ENCODE measurements at regions not wholly inside any gene's neighbourhood (a gene's known extent, or its start where the extent isn't known, plus 50 kb on each side); places are given as distances from the start of the nearest gene placed in this dataset.

DNA sequence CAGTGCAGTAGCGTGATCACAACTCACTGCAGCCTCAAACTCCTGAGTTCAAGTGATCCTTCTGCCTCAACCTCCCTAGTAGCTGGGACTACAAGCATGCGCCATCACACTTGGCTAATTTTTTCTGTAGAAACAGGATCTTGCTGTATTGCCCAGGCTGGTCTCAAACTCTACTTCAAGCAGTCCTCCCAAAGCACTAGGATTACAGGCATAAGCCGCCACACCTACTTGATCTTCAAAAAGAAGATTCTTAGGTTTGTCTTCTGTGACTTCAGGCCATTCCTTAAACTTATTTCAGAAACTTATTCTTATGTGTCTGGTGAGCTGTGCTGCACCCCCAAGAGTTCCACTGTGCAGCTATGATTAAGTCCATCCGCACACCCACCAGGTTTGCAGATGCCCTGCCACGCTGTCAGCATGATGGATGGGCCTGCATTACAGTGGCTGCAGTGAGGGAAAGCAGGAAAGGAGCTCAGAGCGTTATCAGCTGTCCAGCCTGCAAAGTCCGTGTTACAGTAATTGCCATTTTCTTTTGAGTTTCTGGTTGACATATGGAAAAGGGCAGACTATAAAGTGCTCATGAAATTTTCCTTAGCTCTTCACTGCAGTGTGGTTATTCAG, 146.6 kb downstream of the AASDH start:
- in situ Hi-C loops (cut with HindIII; ENCODE audit: low pct_ligation_motif_present, low sequenced_read_pairs): no loop called here
- no peak for DNase-seq
- Histone ChIP-seq H3K27me3 (replicated peaks) (no peaks in the 10 kb centered on the region), H3K4me3 (ENCODE audit: low read depth, low read length) (no peak overlapping the region), H3K36me3 (replicated peaks) (no peaks in the 10 kb centered on the region), H3K27ac (no peak overlapping the region)
- TF ChIP-seq CTCF (IDR thresholded peaks at IDR 0.05; ENCODE audit: low read depth, low read length, missing control alignments): no peak

DNA sequence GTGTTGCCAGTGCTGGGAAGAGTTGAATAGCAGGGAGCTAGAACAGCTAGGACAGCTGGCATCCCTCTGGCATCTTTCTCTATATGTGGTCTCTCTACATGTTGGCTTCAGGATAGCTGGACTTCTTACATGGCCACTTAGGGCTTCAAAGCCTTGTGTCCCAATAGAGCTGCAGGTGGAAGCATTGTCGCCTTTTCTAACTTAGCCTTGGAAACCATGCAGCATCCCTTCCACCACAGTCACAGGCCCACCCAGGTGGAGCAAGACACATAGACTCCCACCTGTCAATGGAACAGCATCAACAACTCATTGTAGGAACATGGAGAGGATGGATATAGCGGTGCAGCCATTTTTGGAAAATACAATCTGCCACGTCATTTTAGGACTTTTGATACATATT, 149.0 kb downstream of the AASDH start:
- no peaks in the 10 kb centered on the region for H3K36me3 ChIP-seq (replicated peaks)
- no peak for DNase-seq
- in situ Hi-C loops (cut with HindIII; ENCODE audit: low pct_ligation_motif_present, low sequenced_read_pairs): no loop called here
- no peak overlapping the region for H3K4me3 ChIP-seq (ENCODE audit: low read depth, low read length)
- no peak overlapping the region for H3K27ac ChIP-seq
- TF ChIP-seq CTCF (IDR thresholded peaks at IDR 0.05; ENCODE audit: low read depth, low read length, missing control alignments): no peak
- H3K27me3 ChIP-seq (replicated peaks): no peaks in the 10 kb centered on the region

- H3K27me3 ChIP-seq (replicated peaks): no peaks in the 10 kb centered on the region
- in situ Hi-C loops (cut with HindIII; ENCODE audit: low pct_ligation_motif_present, low sequenced_read_pairs): no loop called here
- no peaks in the 10 kb centered on the region for H3K36me3 ChIP-seq (replicated peaks)
- no peak for DNase-seq
- no peak overlapping the region for H3K4me3 ChIP-seq (ENCODE audit: low read depth, low read length)
- no peak overlapping the region for H3K27ac ChIP-seq
- TF ChIP-seq CTCF (IDR thresholded peaks at IDR 0.05; ENCODE audit: low read depth, low read length, missing control alignments): no peak
These were observed 151.6 kb downstream of the AASDH start for GRCh38 chr4:56235725-56236124.

DNA sequence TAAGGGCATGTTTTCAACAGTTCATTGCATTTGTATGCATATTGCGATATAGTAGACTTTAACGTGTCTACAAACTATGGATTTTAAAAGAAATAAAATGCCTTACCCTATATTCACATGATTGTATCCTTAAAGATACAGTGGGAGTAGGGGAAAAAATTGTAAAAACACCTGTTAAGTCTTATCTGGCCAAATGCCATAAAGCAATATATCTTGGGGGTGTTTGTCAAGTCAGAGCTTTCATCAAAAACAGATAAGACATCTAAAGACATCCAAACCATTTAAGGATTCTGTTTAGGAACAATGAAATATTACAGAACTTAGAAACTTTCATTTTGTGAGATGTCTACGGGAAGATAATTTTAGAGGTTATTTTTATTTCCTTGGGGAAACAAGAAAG, 152.3 kb downstream of the AASDH start:
- in situ Hi-C loops (cut with HindIII; ENCODE audit: low pct_ligation_motif_present, low sequenced_read_pairs): no loop called here
- Histone ChIP-seq H3K27ac (no peak overlapping the region), H3K36me3 (replicated peaks) (no peaks in the 10 kb centered on the region), H3K27me3 (replicated peaks) (no peaks in the 10 kb centered on the region), H3K4me3 (ENCODE audit: low read depth, low read length) (no peak overlapping the region)
- no peak for TF ChIP-seq CTCF (IDR thresholded peaks at IDR 0.05; ENCODE audit: low read depth, low read length, missing control alignments)
- DNase-seq: no peak

DNA sequence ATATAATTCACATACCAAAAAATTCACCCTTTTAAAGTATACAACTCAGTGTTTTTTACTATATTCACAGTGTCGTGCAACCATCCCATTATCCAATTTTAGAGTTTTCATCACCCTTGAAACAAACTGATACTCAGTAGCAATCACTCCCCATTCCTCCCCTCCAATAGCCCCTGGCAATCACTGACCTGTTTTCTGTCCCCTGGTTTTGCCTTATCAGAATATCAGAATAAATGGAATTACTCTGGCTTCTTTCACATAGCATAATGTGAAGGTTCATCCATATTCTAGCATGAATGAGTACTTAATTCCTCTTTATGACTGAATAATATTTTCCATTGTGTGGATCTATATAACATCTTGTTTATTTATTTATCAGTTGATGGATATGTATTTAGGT, 153.2 kb downstream of the AASDH start:
- DNase-seq: no peak
- TF ChIP-seq CTCF (IDR thresholded peaks at IDR 0.05; ENCODE audit: low read depth, low read length, missing control alignments): no peak
- in situ Hi-C loops (cut with HindIII; ENCODE audit: low pct_ligation_motif_present, low sequenced_read_pairs): no loop called here

DNA sequence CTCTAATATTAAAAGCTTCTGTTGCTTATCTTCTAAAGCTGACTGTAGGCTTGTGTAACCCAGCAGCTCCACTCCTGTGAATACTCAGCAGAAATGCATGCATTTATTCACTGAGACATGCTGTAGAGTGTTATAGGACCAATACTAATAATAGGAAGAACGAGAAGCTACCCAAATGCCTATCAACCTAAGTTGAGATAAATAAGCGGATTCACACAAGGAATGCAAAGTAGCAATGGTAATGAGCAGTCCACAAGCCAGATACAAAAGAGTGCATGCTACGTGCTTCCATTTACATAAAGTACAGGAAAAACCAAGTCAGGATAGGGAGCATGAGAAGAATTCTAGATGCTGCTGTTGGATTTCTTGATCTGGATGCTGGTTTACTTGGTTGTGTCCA, 155.9 kb downstream of the AASDH start:
- no peak for TF ChIP-seq CTCF (IDR thresholded peaks at IDR 0.05; ENCODE audit: low read depth, low read length, missing control alignments)
- Histone ChIP-seq H3K4me3 (ENCODE audit: low read depth, low read length) (no peak overlapping the region), H3K27me3 (replicated peaks) (no peaks in the 10 kb centered on the region), H3K36me3 (replicated peaks) (no peaks in the 10 kb centered on the region), H3K27ac (no peak overlapping the region)
- DNase-seq: no peak
- in situ Hi-C loops (cut with HindIII; ENCODE audit: low pct_ligation_motif_present, low sequenced_read_pairs): no loop called here

More for the DNA sequence above, 153.2 kb downstream of the AASDH start:
- Histone ChIP-seq H3K27ac (no peak overlapping the region), H3K4me3 (ENCODE audit: low read depth, low read length) (no peak overlapping the region), H3K36me3 (replicated peaks) (no peaks in the 10 kb centered on the region), H3K27me3 (replicated peaks) (no peaks in the 10 kb centered on the region)

All from brain microvascular endothelial cell (primary cell).